Mesenchymal stem cell (in vitro differentiated cells and primary cell): ENCODE measurements at regions not wholly inside any gene's neighbourhood (a gene's known extent, or its start where the extent isn't known, plus 50 kb on each side); places are given as distances from the start of the nearest gene placed in this dataset.

Source experiments
- DNase-seq: peaks from one replicate; pipeline ENCODE4 v3.0.0-alpha.2; 2013
- H2AFZ ChIP-seq: one replicate; pipeline ENCODE4 v1.6.1; 2013; ENCODE audit warnings: low read depth, mild to moderate bottlenecking, control low read depth, inconsistent platforms, low read length, moderate library complexity
- H2AK5ac ChIP-seq: 2 replicates; pipeline ENCODE4 v1.6.1; 2013; ENCODE audit warnings: low read length, moderate library complexity, mild to moderate bottlenecking, inconsistent platforms; ENCODE audit not compliant: severe bottlenecking
- H2BK120ac ChIP-seq: one replicate; pipeline ENCODE4 v1.6.1; 2013; ENCODE audit warnings: low read depth, mild to moderate bottlenecking, inconsistent platforms, low read length, moderate library complexity
- H2BK12ac ChIP-seq, 2 experiments: one replicate each; pipeline ENCODE4 v1.6.1; 2013; ENCODE audit warnings: inconsistent platforms in 2 of 2, low read length in 2 of 2, mild to moderate bottlenecking in 2 of 2, moderate library complexity in 2 of 2, control low read depth in 1 of 2
- H2BK15ac ChIP-seq: one replicate; pipeline ENCODE4 v1.6.1; 2013; ENCODE audit warnings: mild to moderate bottlenecking, low read depth, inconsistent platforms; ENCODE audit not compliant: poor library complexity, severe bottlenecking
- H2BK5ac ChIP-seq: 2 replicates; pipeline ENCODE4 v1.6.1; 2013; ENCODE audit warnings: low read depth, mild to moderate bottlenecking, low read length, control low read depth, inconsistent platforms; ENCODE audit not compliant: poor library complexity, severe bottlenecking
- H3K14ac ChIP-seq, 2 experiments: one replicate each; pipeline ENCODE4 v1.6.1; 2013; ENCODE audit warnings: inconsistent platforms in 2 of 2, low read length in 2 of 2, control low read depth in 1 of 2, mild to moderate bottlenecking in 1 of 2, moderate library complexity in 1 of 2
- H3K18ac ChIP-seq, 2 experiments: one replicate each; pipeline ENCODE4 v1.6.1; 2013; ENCODE audit warnings: inconsistent platforms in 2 of 2, low read length in 2 of 2, control low read depth in 1 of 2, low read depth in 1 of 2, mild to moderate bottlenecking in 1 of 2
- H3K23ac ChIP-seq, 2 experiments: one replicate each; pipeline ENCODE4 v1.6.1; 2013; ENCODE audit warnings: inconsistent platforms in 2 of 2, low read length in 2 of 2, mild to moderate bottlenecking in 2 of 2, moderate library complexity in 2 of 2, control low read depth in 1 of 2
- H3K27ac ChIP-seq: 2 replicates; pipeline ENCODE4 v1.5.1; 2013; ENCODE audit warnings: mild to moderate bottlenecking, moderate library complexity, low read length, control low read depth, inconsistent platforms; ENCODE audit not compliant: poor library complexity, severe bottlenecking
- H3K27me3 ChIP-seq, 2 experiments: 2 replicates each; pipeline versions ENCODE4 v1.6.1 to v1.7.0; 2013; ENCODE audit warnings: low read length in 2 of 2, mild to moderate bottlenecking in 2 of 2, moderate library complexity in 2 of 2, control low read depth in 1 of 2, inconsistent platforms in 1 of 2; ENCODE audit not compliant: control insufficient read depth in 1 of 2, insufficient read depth in 1 of 2
- H3K36me3 ChIP-seq, 2 experiments: 2 replicates each; pipeline versions ENCODE4 v1.6.1 to v1.7.0; 2013; ENCODE audit warnings: low read length in 2 of 2, control low read depth in 1 of 2, inconsistent platforms in 1 of 2, low read depth in 1 of 2, mild to moderate bottlenecking in 1 of 2; ENCODE audit not compliant: insufficient read depth in 2 of 2, control insufficient read depth in 1 of 2
- H3K4ac ChIP-seq, 2 experiments: one replicate each; pipeline ENCODE4 v1.6.1; 2013; ENCODE audit warnings: inconsistent platforms in 2 of 2, low read length in 2 of 2, mild to moderate bottlenecking in 2 of 2, moderate library complexity in 2 of 2, control low read depth in 1 of 2, low read depth in 1 of 2
- H3K4me1 ChIP-seq: 2 replicates; pipeline ENCODE4 v1.6.1; 2013; ENCODE audit warnings: low read depth, low read length, control low read depth; ENCODE audit not compliant: control insufficient read depth, insufficient read depth
- H3K4me2 ChIP-seq: 2 replicates; pipeline ENCODE4 v1.6.1; 2013; ENCODE audit warnings: low read length, mild to moderate bottlenecking, inconsistent platforms; ENCODE audit not compliant: poor library complexity, severe bottlenecking
- H3K4me3 ChIP-seq, 2 experiments: 2 replicates each; pipeline versions ENCODE4 v1.5.1 to v1.7.0; 2013; ENCODE audit warnings: low read length in 2 of 2, mild to moderate bottlenecking in 2 of 2, control low read depth in 1 of 2, low read depth in 1 of 2; ENCODE audit not compliant: insufficient read depth in 1 of 2
- H3K79me1 ChIP-seq: replicated peaks from 2 replicates; pipeline ENCODE4 v1.6.1; 2013; ENCODE audit warnings: mild to moderate bottlenecking, control low read depth, low read length, inconsistent platforms; ENCODE audit not compliant: poor library complexity, severe bottlenecking
- H3K9ac ChIP-seq: 2 replicates; pipeline ENCODE4 v1.7.0; 2013; ENCODE audit warnings: mild to moderate bottlenecking, low read length, moderate library complexity
- H3K9me3 ChIP-seq: 2 replicates; pipeline ENCODE4 v1.7.0; 2013; ENCODE audit warnings: mild to moderate bottlenecking, low read length; ENCODE audit not compliant: control insufficient read depth
- H4K8ac ChIP-seq: one replicate; pipeline ENCODE4 v1.6.1; 2013; ENCODE audit warnings: inconsistent platforms, mild to moderate bottlenecking, low read length, moderate library complexity
- H4K91ac ChIP-seq: one replicate; pipeline ENCODE4 v1.6.1; 2013; ENCODE audit warnings: mild to moderate bottlenecking, low read length, inconsistent platforms
- WGBS: methylation state at CpG from one replicate; pipeline ENCODE4 v1.1.7; 2013; ENCODE audit warnings: mixed read lengths; 5-methylcytosine and 5-hydroxymethylcytosine counted together

- Histone ChIP-seq H3K4ac (no peak overlapping the region), H3K36me3 (no peaks in the 10 kb centered on the region), H4K91ac (no peak overlapping the region), H3K4me3 (no peak overlapping the region), H3K9ac (no peak overlapping the region), H2BK5ac (no peak overlapping the region), H3K27me3 (no peaks in the 10 kb centered on the region), H3K27ac (no peak overlapping the region), H2BK12ac (no peak overlapping the region), H3K4me2 (no peak overlapping the region), H2BK15ac (no peak overlapping the region), H2AK5ac (no peak overlapping the region), H3K9me3 (no peaks in the 10 kb centered on the region), H3K79me1 (no peaks in the 10 kb centered on the region), H2AFZ (no peak overlapping the region), H2BK120ac (no peak overlapping the region), H3K23ac (no peak overlapping the region), H3K4me1 (no peaks in the 10 kb centered on the region), H3K14ac (no peak overlapping the region), H3K18ac (no peak overlapping the region), H4K8ac (no peak overlapping the region)
- WGBS = 95% methylated on average over 3 of the region's 4 CpGs
- DNase-seq = no peak
Measured at GRCh38 chr5:56740868-56741267, 74.5 kb upstream of the MAP3K1 start.

DNA sequence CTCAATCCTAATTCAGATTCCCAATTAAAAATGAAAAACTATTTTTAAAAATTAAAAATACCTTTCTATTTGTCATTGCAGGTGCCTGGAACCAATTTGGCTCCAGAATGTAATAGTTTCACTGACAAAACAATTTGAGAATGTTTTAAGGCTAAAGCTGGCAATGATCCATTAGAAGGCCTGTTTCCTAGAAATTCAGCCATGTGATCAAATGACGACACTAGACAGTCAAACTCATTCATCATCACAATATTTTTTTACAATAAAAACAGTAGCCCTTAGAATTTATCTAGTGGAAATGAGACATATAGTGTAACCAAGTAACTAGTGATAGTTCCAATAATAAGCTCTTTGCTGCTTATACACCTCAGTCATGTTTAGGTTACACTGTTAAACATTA, 75.4 kb upstream of the MAP3K1 start:
- Histone ChIP-seq H2AK5ac (no peak overlapping the region), H2AFZ (no peak overlapping the region), H2BK5ac (no peak overlapping the region), H3K14ac (no peak overlapping the region), H2BK12ac (no peak overlapping the region), H4K91ac (no peak overlapping the region), H3K36me3 (no peaks in the 10 kb centered on the region), H3K18ac (no peak overlapping the region), H4K8ac (no peak overlapping the region), H3K9ac (no peak overlapping the region), H3K27me3 (no peaks in the 10 kb centered on the region), H3K4me2 (no peak overlapping the region), H3K23ac (no peak overlapping the region), H3K79me1 (no peaks in the 10 kb centered on the region), H3K4me1 (no peaks in the 10 kb centered on the region), H3K9me3 (no peaks in the 10 kb centered on the region), H2BK120ac (no peak overlapping the region), H3K4me3 (no peak overlapping the region), H2BK15ac (no peak overlapping the region), H3K4ac (no peak overlapping the region), H3K27ac (no peak overlapping the region)
- WGBS = 83% methylated on average over 1 of the region's 1 CpG
- no peak for DNase-seq

- Histone ChIP-seq H2AFZ (no peak overlapping the region), H3K4me3 (no peak overlapping the region), H4K8ac (no peak overlapping the region), H3K4me2 (no peak overlapping the region), H2AK5ac (no peak overlapping the region), H3K18ac (no peak overlapping the region), H3K9ac (no peak overlapping the region), H3K27me3 (peaks cover 0 to 6% of the 10 kb centered on the region in 2 experiments), H2BK15ac (no peak overlapping the region), H2BK120ac (no peak overlapping the region), H3K23ac (no peak overlapping the region), H2BK5ac (no peak overlapping the region), H3K4ac (no peak overlapping the region), H3K27ac (no peak overlapping the region), H3K14ac (no peak overlapping the region), H3K9me3 (no peaks in the 10 kb centered on the region), H3K36me3 (no peaks in the 10 kb centered on the region), H2BK12ac (no peak overlapping the region), H4K91ac (no peak overlapping the region), H3K79me1 (no peaks in the 10 kb centered on the region), H3K4me1 (peaks cover 2% of the 10 kb centered on the region)
- DNase-seq = no peak
- 58% methylated on average over 1 of the region's 6 CpGs for WGBS
Measured at GRCh38 chr5:56737951-56738606, 77.3 kb upstream of the MAP3K1 start.

DNA sequence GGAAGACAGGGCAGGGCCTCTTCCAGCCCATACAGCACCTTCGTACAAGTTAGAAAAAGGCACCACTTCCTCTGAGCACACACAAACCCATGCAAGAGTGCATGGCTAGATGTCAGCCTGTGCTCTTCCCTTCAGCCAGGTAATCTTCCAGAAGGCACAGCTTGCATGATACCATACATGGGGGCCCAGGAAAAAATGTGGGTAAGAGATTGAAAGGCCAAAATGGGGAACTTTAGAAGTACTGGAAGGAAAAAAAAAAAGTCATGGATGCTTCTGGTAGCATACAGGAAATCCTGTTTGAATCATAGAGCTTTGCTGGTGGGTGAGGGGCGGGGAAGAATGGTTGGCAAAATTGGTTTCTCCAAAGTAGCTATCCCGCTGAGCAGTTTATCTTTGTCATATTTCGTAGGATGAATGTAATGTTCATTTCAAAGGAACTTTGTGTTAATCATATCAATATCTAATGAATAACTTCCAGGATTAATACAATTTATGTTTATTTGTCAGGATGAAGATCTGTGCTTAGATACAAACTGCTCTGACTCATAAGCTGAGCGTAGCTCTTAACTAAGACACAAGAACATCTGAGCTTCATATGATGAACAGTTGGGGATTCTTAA, 78.2 kb upstream of the MAP3K1 start:
- no peak overlapping the region for H3K4me2 ChIP-seq
- peaks cover 2% of the 10 kb centered on the region for H3K4me1 ChIP-seq
- peak overlapping the region; percentile 85 to 92 for H3K4ac ChIP-seq
- no peak overlapping the region for H2AK5ac ChIP-seq
- H3K27ac ChIP-seq = no peak overlapping the region
- no peaks in the 10 kb centered on the region for H3K79me1 ChIP-seq
- H3K36me3 ChIP-seq = no peaks in the 10 kb centered on the region
- no peak overlapping the region for H3K23ac ChIP-seq
- H2AFZ ChIP-seq = no peak overlapping the region
- peak; percentile 75 for DNase-seq
- H2BK120ac ChIP-seq = peak overlapping the region; percentile 12
- peak overlapping the region; percentile 67 for H4K91ac ChIP-seq
- no peak overlapping the region for H2BK5ac ChIP-seq
- peak overlapping the region; percentile 26 to 87 for H3K18ac ChIP-seq
- H4K8ac ChIP-seq = peak overlapping the region; percentile 74
- H3K9ac ChIP-seq = no peak overlapping the region
- peak overlapping the region; percentile 82 for H2BK15ac ChIP-seq
- no peaks in the 10 kb centered on the region for H3K9me3 ChIP-seq
- H3K27me3 ChIP-seq = peaks cover 0 to 6% of the 10 kb centered on the region in 2 experiments
- peak overlapping the region; percentile 22 to 90 for H2BK12ac ChIP-seq
- peak overlapping the region in 1 of 2 experiments; percentile 11 for H3K14ac ChIP-seq
- no peak overlapping the region for H3K4me3 ChIP-seq
- no CpG with 5 or more reads among the region's 5 CpGs for WGBS
